ENCODE measurements at regions not wholly inside any gene's neighbourhood (a gene's known extent, or its start where the extent isn't known, plus 50 kb on each side); places are given as distances from the start of the nearest gene placed in this dataset.
"Not testable (repeated sequence)": the region's sequence is repeated elsewhere in the genome, so short reads cannot be mapped to it uniquely, and the experiment has no call there.

DNA sequence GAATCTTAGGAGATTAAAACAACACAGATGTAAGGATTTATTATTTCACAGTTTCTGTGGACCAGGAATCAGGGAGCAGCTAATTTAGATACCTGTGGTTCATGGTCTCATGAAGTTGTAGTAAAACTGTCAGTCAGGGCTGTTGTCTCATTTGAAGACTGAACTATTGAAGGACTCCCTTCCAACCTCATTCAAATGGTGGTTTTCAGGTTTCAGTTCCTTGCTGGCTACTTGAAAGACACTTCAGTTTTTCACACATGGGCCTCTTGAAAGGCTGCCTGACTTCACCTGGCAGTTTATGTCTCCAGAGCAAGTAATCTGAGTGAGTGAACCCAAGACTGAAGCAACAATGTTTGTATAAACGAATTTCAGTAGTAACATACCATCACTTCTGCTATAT is 915.9 kb downstream of the PLA2G4A start:
- Histone ChIP-seq H3K27me3 (ENCODE audit: control insufficient read depth, insufficient read depth, low read length, poor library complexity, severe bottlenecking) (no peaks in the 10 kb centered on the region), H3K4me1 (ENCODE audit: control insufficient read depth, insufficient read depth, low read length) (no peaks in the 10 kb centered on the region), H3K4me3 (ENCODE audit: insufficient read depth, low read depth, low read length) (no peak overlapping the region), H3K9me3 (ENCODE audit: control insufficient read depth, low read length) (no peaks in the 10 kb centered on the region), H3K36me3 (ENCODE audit: control insufficient read depth, insufficient read depth, low read length) (no peaks in the 10 kb centered on the region), H3K27ac (ENCODE audit: insufficient read depth, low read depth, low read length, poor library complexity, severe bottlenecking) (no peak overlapping the region)
- 83 to 90% methylated on average over 1 of the region's 1 CpG for WGBS, 2 experiments

DNA sequence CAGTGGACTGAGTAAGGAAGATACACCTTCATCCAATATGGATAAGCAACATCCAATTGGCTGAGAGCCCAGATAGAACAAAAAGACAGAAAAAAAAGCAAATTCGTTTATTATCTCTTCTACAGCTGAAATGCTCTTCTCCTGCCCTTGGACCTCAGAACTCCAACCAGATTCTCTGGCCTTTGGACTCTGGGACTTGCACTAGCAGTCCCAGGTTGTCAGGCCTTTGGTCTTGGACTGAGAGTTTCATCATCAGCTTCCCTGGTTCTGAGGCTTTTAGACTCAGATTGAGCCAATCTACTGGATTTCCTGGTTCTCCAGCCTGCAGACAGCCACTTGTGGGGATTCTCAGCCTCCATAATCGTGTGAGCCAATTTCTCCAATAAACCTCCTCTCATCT is 926.8 kb downstream of the PLA2G4A start:
- no peaks in the 10 kb centered on the region for H3K36me3 ChIP-seq (ENCODE audit: control insufficient read depth, insufficient read depth, low read length)
- H3K27ac ChIP-seq (ENCODE audit: insufficient read depth, low read depth, low read length, poor library complexity, severe bottlenecking) = no peak overlapping the region
- no peak overlapping the region for H3K4me3 ChIP-seq (ENCODE audit: insufficient read depth, low read depth, low read length)
- H3K27me3 ChIP-seq (ENCODE audit: control insufficient read depth, insufficient read depth, low read length, poor library complexity, severe bottlenecking) = no peaks in the 10 kb centered on the region
- no peaks in the 10 kb centered on the region for H3K4me1 ChIP-seq (ENCODE audit: control insufficient read depth, insufficient read depth, low read length)
- H3K9me3 ChIP-seq (ENCODE audit: control insufficient read depth, low read length) = no peaks in the 10 kb centered on the region
- 85 to 95% methylated on average over 2 of the region's 2 CpGs for WGBS, 2 experiments

DNA sequence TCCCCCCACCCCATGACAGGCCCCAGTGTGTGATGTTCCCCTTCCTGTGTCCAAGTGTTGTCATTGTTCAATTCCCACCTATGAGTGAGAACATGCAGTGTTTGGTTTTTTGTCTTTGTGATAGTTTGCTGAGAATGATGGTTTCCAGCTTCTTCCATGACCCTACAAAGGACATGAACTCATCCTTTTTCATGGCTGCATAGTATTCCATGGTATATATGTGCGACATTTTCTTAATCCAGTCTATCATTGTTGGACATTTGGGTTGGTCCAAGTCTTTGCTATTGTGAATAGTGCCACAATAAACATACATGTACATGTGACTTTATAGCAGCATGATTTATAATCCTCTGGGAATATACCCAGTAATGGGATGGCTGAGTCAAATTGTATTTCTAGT is 927.9 kb downstream of the PLA2G4A start:
- H3K9me3 ChIP-seq (ENCODE audit: control insufficient read depth, low read length); H3K4me1 ChIP-seq (ENCODE audit: control insufficient read depth, insufficient read depth, low read length); H3K27ac ChIP-seq (ENCODE audit: insufficient read depth, low read depth, low read length, poor library complexity, severe bottlenecking); H3K27me3 ChIP-seq (ENCODE audit: control insufficient read depth, insufficient read depth, low read length, poor library complexity, severe bottlenecking); H3K4me3 ChIP-seq (ENCODE audit: insufficient read depth, low read depth, low read length); H3K36me3 ChIP-seq (ENCODE audit: control insufficient read depth, insufficient read depth, low read length): not testable (repeated sequence)
- WGBS, 2 experiments = 100% methylated on average over 1 of the region's 1 CpG; no CpG with 5 or more reads in 1 of the 2 experiments

DNA sequence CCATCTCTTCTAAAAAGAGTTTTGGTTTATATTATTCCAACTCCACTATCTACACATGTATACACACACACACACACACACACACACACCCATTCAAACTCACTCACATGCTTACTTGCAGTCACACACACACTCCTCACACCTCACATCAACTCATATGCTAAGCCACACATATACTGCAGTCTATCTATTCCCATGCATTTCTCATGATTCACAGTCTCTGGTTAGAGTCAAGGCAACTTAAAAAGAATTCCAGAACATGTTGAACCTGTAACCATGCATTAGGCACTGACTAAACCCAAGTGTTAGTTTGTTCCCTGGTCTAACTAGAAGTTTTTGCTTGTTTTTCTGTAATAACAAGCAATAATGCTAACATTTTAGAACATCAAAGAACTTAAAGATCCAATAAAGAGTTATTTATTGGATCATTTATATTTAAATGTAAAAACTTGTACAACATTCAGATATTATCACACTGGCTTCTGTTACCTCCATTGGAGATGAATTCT is 931.1 kb downstream of the PLA2G4A start:
- H3K27ac ChIP-seq (ENCODE audit: insufficient read depth, low read depth, low read length, poor library complexity, severe bottlenecking) = no peak overlapping the region
- no peaks in the 10 kb centered on the region for H3K9me3 ChIP-seq (ENCODE audit: control insufficient read depth, low read length)
- no peaks in the 10 kb centered on the region for H3K4me1 ChIP-seq (ENCODE audit: control insufficient read depth, insufficient read depth, low read length)

DNA sequence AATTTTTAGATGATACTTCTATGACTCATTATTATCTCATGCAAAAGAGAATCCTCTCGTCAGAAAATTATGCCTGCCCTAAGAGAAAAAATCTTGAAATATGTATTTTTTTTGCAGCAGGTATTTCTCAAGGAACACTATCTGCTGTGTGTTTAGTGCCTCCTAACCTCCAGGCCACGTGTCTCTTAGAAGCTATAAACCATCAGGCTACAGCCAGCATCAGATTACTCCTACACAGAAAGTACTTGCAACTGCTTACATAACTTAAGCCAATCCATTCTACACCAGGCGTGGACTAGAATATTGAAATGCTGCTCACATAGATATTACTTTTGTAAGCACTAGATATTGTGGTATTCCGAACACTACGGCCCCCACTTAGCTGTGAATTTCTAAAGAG is 933.4 kb downstream of the PLA2G4A start:
- H3K27ac ChIP-seq (ENCODE audit: insufficient read depth, low read depth, low read length, poor library complexity, severe bottlenecking) = no peak overlapping the region
- no peaks in the 10 kb centered on the region for H3K27me3 ChIP-seq (ENCODE audit: control insufficient read depth, insufficient read depth, low read length, poor library complexity, severe bottlenecking)
- WGBS, 2 experiments = 55 to 77% methylated on average over 3 to 5 of the region's 5 CpGs
- no peaks in the 10 kb centered on the region for H3K9me3 ChIP-seq (ENCODE audit: control insufficient read depth, low read length)
- H3K4me3 ChIP-seq (ENCODE audit: insufficient read depth, low read depth, low read length) = no peak overlapping the region
- H3K4me1 ChIP-seq (ENCODE audit: control insufficient read depth, insufficient read depth, low read length) = no peaks in the 10 kb centered on the region
- H3K36me3 ChIP-seq (ENCODE audit: control insufficient read depth, insufficient read depth, low read length) = no peaks in the 10 kb centered on the region

More for the DNA sequence above, 931.1 kb downstream of the PLA2G4A start:
- Histone ChIP-seq H3K36me3 (ENCODE audit: control insufficient read depth, insufficient read depth, low read length) (no peaks in the 10 kb centered on the region), H3K4me3 (ENCODE audit: insufficient read depth, low read depth, low read length) (no peak overlapping the region), H3K27me3 (ENCODE audit: control insufficient read depth, insufficient read depth, low read length, poor library complexity, severe bottlenecking) (no peaks in the 10 kb centered on the region)

DNA sequence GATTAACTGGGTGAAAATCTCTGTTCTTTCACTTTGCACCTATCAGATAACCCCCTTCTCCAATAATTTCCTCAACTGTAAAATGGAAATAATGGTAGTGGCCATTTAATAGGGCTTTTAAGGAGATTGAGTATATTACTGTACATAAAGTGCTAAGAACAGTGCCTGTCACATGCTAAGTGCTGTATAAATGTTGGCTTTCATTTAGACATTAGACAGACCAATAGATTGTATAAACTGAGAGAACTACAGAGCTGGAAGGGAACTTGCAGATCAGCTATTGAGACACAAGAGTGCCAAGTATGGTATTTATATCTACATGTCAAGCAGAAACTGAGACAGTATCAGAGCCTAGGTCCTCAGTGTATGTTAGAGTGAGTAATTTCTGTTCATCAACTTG is 934.7 kb downstream of the PLA2G4A start:
- Histone ChIP-seq H3K27me3 (ENCODE audit: control insufficient read depth, insufficient read depth, low read length, poor library complexity, severe bottlenecking) (no peaks in the 10 kb centered on the region), H3K36me3 (ENCODE audit: control insufficient read depth, insufficient read depth, low read length) (no peaks in the 10 kb centered on the region), H3K27ac (ENCODE audit: insufficient read depth, low read depth, low read length, poor library complexity, severe bottlenecking) (no peak overlapping the region), H3K4me3 (ENCODE audit: insufficient read depth, low read depth, low read length) (no peak overlapping the region), H3K9me3 (ENCODE audit: control insufficient read depth, low read length) (no peaks in the 10 kb centered on the region), H3K4me1 (ENCODE audit: control insufficient read depth, insufficient read depth, low read length) (no peaks in the 10 kb centered on the region)

DNA sequence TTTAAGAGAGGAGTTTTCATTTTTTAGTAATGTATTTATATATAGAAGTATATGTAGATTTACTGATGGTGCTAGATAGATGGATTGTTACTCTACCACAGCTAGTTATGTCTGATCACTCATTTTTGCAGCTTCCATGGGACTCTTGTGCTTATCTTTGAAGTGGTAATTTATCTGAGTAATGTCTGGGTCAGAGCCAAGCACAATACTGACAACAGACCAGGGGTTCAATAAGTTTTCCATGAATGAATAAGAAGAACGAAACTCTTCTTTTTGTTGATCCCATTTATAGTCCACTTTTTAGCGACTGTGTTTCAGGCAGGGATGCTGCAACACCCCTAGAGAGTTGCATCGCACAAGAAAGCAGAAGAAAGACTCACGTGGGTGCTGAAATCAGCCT is 935.2 kb downstream of the PLA2G4A start:
- 94 to 96% methylated on average over 4 of the region's 4 CpGs for WGBS, 2 experiments
- Histone ChIP-seq H3K36me3 (ENCODE audit: control insufficient read depth, insufficient read depth, low read length) (no peaks in the 10 kb centered on the region), H3K4me1 (ENCODE audit: control insufficient read depth, insufficient read depth, low read length) (no peaks in the 10 kb centered on the region), H3K27ac (ENCODE audit: insufficient read depth, low read depth, low read length, poor library complexity, severe bottlenecking) (no peak overlapping the region), H3K27me3 (ENCODE audit: control insufficient read depth, insufficient read depth, low read length, poor library complexity, severe bottlenecking) (no peaks in the 10 kb centered on the region), H3K9me3 (ENCODE audit: control insufficient read depth, low read length) (no peaks in the 10 kb centered on the region), H3K4me3 (ENCODE audit: insufficient read depth, low read depth, low read length) (no peak overlapping the region)

DNA sequence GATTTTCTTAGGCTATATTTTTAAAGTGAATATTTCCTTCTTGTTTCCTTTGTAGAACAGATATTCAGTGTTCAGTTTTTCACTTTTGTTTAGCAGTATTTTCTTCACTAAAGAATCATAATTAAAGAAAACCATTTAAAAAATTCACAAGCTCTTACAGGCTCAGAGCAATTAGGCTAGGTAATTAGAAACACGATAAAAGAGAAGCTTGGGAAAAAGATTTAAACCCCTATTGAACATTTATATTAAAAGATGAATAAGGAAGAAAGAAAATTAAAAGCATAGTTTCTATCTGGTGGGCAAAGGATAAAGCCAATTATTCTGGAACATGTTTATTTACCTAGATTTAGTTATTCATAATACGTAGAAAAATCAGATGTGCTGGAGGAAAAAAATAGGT is 942.6 kb downstream of the PLA2G4A start:
- H3K27me3 ChIP-seq (ENCODE audit: control insufficient read depth, insufficient read depth, low read length, poor library complexity, severe bottlenecking) = no peaks in the 10 kb centered on the region
- H3K4me3 ChIP-seq (ENCODE audit: insufficient read depth, low read depth, low read length) = no peak overlapping the region
- H3K4me1 ChIP-seq (ENCODE audit: control insufficient read depth, insufficient read depth, low read length) = no peaks in the 10 kb centered on the region
- no peak overlapping the region for H3K27ac ChIP-seq (ENCODE audit: insufficient read depth, low read depth, low read length, poor library complexity, severe bottlenecking)
- H3K36me3 ChIP-seq (ENCODE audit: control insufficient read depth, insufficient read depth, low read length) = no peaks in the 10 kb centered on the region
- no peaks in the 10 kb centered on the region for H3K9me3 ChIP-seq (ENCODE audit: control insufficient read depth, low read length)
- 100% methylated on average over 1 of the region's 2 CpGs; no CpG with 5 or more reads in 1 of the 2 experiments for WGBS, 2 experiments

DNA sequence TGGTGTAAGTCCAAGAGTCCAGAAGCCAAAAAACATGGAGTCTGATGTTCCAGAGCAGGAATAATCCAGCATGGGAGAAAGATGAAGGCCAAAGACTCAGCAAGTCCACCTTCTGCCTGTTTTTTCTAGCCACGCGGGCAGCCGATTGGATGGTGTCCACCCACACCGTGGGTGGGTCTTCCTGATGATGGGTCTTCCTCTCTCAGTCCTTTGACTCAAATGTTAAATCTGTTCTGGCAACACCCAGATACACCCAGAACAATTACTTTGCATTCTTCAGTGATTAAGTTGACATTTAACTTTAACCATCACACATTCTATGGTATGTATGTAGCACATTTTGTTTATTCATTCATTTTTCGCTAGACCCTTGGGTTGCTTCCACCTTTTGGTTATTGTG is 944.4 kb downstream of the PLA2G4A start:
- Histone ChIP-seq H3K4me3 (ENCODE audit: insufficient read depth, low read depth, low read length) (no peak overlapping the region), H3K27me3 (ENCODE audit: control insufficient read depth, insufficient read depth, low read length, poor library complexity, severe bottlenecking) (no peaks in the 10 kb centered on the region), H3K27ac (ENCODE audit: insufficient read depth, low read depth, low read length, poor library complexity, severe bottlenecking) (no peak overlapping the region), H3K4me1 (ENCODE audit: control insufficient read depth, insufficient read depth, low read length) (no peaks in the 10 kb centered on the region), H3K36me3 (ENCODE audit: control insufficient read depth, insufficient read depth, low read length) (no peaks in the 10 kb centered on the region), H3K9me3 (ENCODE audit: control insufficient read depth, low read length) (no peaks in the 10 kb centered on the region)
- 80 to 86% methylated on average over 5 of the region's 5 CpGs for WGBS, 2 experiments

DNA sequence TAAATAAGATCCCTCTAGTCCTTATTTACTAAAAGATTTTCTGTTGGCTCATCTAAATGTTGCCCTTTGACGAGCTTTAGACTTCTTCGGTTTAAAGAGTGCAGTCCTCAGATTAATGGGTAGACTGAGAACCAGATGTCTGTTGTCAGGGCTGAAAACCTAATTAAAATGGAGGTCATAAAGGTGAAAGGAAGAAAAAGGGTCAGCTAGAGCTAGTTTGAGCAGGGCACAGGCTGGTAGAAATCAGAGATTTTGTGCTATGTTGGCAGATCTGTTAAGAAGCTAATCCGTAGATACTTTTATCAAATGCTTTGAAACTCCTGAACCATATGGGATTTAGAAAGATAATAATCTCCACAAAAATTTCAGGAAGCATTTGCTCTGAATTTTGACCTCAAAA is 959.0 kb downstream of the PLA2G4A start:
- no peak overlapping the region for H3K27ac ChIP-seq (ENCODE audit: insufficient read depth, low read depth, low read length, poor library complexity, severe bottlenecking)
- no peaks in the 10 kb centered on the region for H3K36me3 ChIP-seq (ENCODE audit: control insufficient read depth, insufficient read depth, low read length)
- H3K4me3 ChIP-seq (ENCODE audit: insufficient read depth, low read depth, low read length) = no peak overlapping the region
- H3K4me1 ChIP-seq (ENCODE audit: control insufficient read depth, insufficient read depth, low read length) = peaks cover 11% of the 10 kb centered on the region
- WGBS, 2 experiments = 61 to 85% methylated on average over 3 of the region's 3 CpGs
- H3K9me3 ChIP-seq (ENCODE audit: control insufficient read depth, low read length) = no peaks in the 10 kb centered on the region
- H3K27me3 ChIP-seq (ENCODE audit: control insufficient read depth, insufficient read depth, low read length, poor library complexity, severe bottlenecking) = no peaks in the 10 kb centered on the region

DNA sequence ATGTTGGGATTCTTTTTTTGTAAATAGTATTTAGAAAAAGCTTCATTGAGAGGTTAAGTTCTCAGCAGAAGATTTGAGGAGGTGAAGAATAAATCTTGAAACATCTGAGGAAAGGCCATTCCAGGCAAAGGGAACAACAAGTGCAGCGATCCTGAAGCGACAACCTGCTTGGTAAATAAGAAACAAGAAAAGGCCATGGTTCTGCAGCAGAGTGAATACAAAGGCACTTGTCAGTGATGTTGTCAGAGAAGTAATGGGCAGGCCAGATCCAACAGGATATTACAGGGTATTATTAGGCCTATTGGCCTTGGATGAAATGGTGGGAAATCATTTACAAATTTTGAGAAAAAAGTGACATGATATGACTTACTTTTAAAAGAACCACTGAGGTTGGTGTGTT is 960.0 kb downstream of the PLA2G4A start:
- H3K27ac ChIP-seq (ENCODE audit: insufficient read depth, low read depth, low read length, poor library complexity, severe bottlenecking) = no peak overlapping the region
- H3K9me3 ChIP-seq (ENCODE audit: control insufficient read depth, low read length) = no peaks in the 10 kb centered on the region
- peaks cover 11% of the 10 kb centered on the region for H3K4me1 ChIP-seq (ENCODE audit: control insufficient read depth, insufficient read depth, low read length)
- H3K36me3 ChIP-seq (ENCODE audit: control insufficient read depth, insufficient read depth, low read length) = no peaks in the 10 kb centered on the region
- WGBS, 2 experiments = 77% methylated on average over 2 of the region's 2 CpGs
- no peak overlapping the region for H3K4me3 ChIP-seq (ENCODE audit: insufficient read depth, low read depth, low read length)
- no peaks in the 10 kb centered on the region for H3K27me3 ChIP-seq (ENCODE audit: control insufficient read depth, insufficient read depth, low read length, poor library complexity, severe bottlenecking)
